H1 (cell line): ENCODE measurements at regions not wholly inside any gene's neighbourhood (a gene's known extent, or its start where the extent isn't known, plus 50 kb on each side); places are given as distances from the start of the nearest gene placed in this dataset.

Experiments
- CTCF ChIA-PET: fragments of 300-600 bp; sonication (Branson Sonifier 250); formaldehyde crosslinking; loops from one replicate; lab custom pipeline; 2021; ENCODE audit not compliant: partially characterized antibody; lab: Charles Lee
- POLR2A ChIA-PET: fragments of 300-600 bp; sonication (Branson Sonifier 250); formaldehyde crosslinking; loops from one replicate; lab custom pipeline; 2021; ENCODE audit warnings: inconsistent platforms; ENCODE audit not compliant: partially characterized antibody; lab: Charles Lee
- DNase-seq, 2 experiments: peaks; one replicate each; pipeline versions ENCODE4 v3.0.0 to v3.0.0-alpha.2; 2010 to 2022; ENCODE audit warnings: low spot score in 2 of 2, low read depth in 1 of 2, mixed read lengths in 1 of 2
- FAIRE-seq: peaks from 2 replicates; lab custom pipeline; 2011; peaks lifted over from hg19 to GRCh38; lab: Jason Lieb, UNC
- H2AFZ ChIP-seq: 2 replicates; pipeline ENCODE4 v1.8.1; 2012; ENCODE audit warnings: low read length, inconsistent platforms
- H2AK5ac ChIP-seq: 2 replicates; pipeline ENCODE4 v1.6.1; 2013; ENCODE audit warnings: low read depth, low read length
- H2BK120ac ChIP-seq: replicated peaks from 2 replicates; pipeline ENCODE3; 2013; ENCODE audit warnings: low read depth, low read length, inconsistent platforms
- H2BK12ac ChIP-seq: 2 replicates; pipeline ENCODE4 v1.6.1; 2013; ENCODE audit warnings: low read depth, low read length
- H2BK15ac ChIP-seq: 2 replicates; pipeline ENCODE4 v1.6.1; 2013; ENCODE audit warnings: low read length
- H2BK20ac ChIP-seq: 2 replicates; pipeline ENCODE4 v1.6.1; 2013; ENCODE audit warnings: low read length
- H2BK5ac ChIP-seq: 2 replicates; pipeline ENCODE4 v1.6.1; 2013; ENCODE audit warnings: low read depth, low read length
- H3K14ac ChIP-seq: 2 replicates; pipeline ENCODE4 v1.6.1; 2013; ENCODE audit warnings: inconsistent platforms; ENCODE audit not compliant: insufficient read length
- H3K18ac ChIP-seq: 2 replicates; pipeline ENCODE4 v1.6.1; 2013; ENCODE audit warnings: low read length; ENCODE audit errors: extremely low read depth
- H3K23ac ChIP-seq: 2 replicates; pipeline ENCODE4 v1.6.1; 2013; ENCODE audit warnings: inconsistent platforms; ENCODE audit not compliant: insufficient read length
- H3K23me2 ChIP-seq: 2 replicates; pipeline ENCODE4 v1.6.1; 2013; ENCODE audit warnings: low read depth, low read length
- H3K27ac ChIP-seq: 2 replicates; pipeline ENCODE4 v1.6.1; 2011; ENCODE audit warnings: low read depth, low read length, inconsistent platforms
- H3K27me3 ChIP-seq, 4 experiments: replicated peaks in 1 of 4; 1 replicate in 1 of 4; 2 replicates in 3 of 4; pipeline versions ENCODE4 v1.6.1 to v1.8.1; 2011 to 2013; ENCODE audit warnings: low read length in 3 of 4, mild to moderate bottlenecking in 3 of 4, inconsistent platforms in 2 of 4, mixed read lengths in 2 of 4, moderate library complexity in 1 of 4; ENCODE audit not compliant: control insufficient read depth in 3 of 4, insufficient read depth in 3 of 4; ENCODE audit errors: extremely low read depth in 1 of 4
- H3K36me3 ChIP-seq, 4 experiments: 2 replicates each; pipeline versions ENCODE4 v1.6.1 to v1.8.1; 2011 to 2013; ENCODE audit warnings: mild to moderate bottlenecking in 4 of 4, low read length in 3 of 4, moderate library complexity in 2 of 4, control low read depth in 1 of 4, inconsistent platforms in 1 of 4; ENCODE audit not compliant: insufficient read depth in 4 of 4, control insufficient read depth in 2 of 4
- H3K4ac ChIP-seq: replicated peaks from 2 replicates; pipeline ENCODE3; 2013; ENCODE audit warnings: low read length, low read depth, mixed read lengths, inconsistent platforms; ENCODE audit not compliant: insufficient read length
- H3K4me1 ChIP-seq, 4 experiments: replicated peaks in 1 of 4; 1 replicate in 1 of 4; 2 replicates in 3 of 4; pipeline versions ENCODE4 v1.6.1 to v1.8.1; 2011 to 2013; ENCODE audit warnings: low read length in 3 of 4, inconsistent platforms in 2 of 4, mixed read lengths in 1 of 4; ENCODE audit not compliant: insufficient read depth in 4 of 4, control insufficient read depth in 3 of 4
- H3K4me2 ChIP-seq, 2 experiments: 2 replicates each; pipeline versions ENCODE4 v1.6.1 to v1.8.1; 2011 to 2013; ENCODE audit warnings: low read depth in 2 of 2, low read length in 2 of 2, control low read depth in 1 of 2, inconsistent platforms in 1 of 2, mild to moderate bottlenecking in 1 of 2; ENCODE audit not compliant: insufficient read depth in 1 of 2
- H3K4me3 ChIP-seq, 4 experiments: fragments of 200-600, 300-600 bp in 1 of 4; sonication (generic), shearing (Covaris generic), sonication (Bioruptor Twin) in 1 of 4; 2 replicates each; pipeline versions ENCODE4 v1.5.1 to v1.8.1; 2011 to 2016; ENCODE audit warnings: low read length in 4 of 4, low read depth in 3 of 4, control low read depth in 2 of 4, inconsistent platforms in 2 of 4, mild to moderate bottlenecking in 2 of 4, mixed read lengths in 1 of 4, moderate library complexity in 1 of 4; ENCODE audit not compliant: insufficient read depth in 2 of 4; ENCODE audit errors: extremely low read depth in 1 of 4
- H3K56ac ChIP-seq: replicated peaks from 2 replicates; pipeline ENCODE3; 2013; ENCODE audit warnings: low read depth, mild to moderate bottlenecking, mixed read lengths, low read length, inconsistent platforms; ENCODE audit not compliant: insufficient read length
- H3K79me1 ChIP-seq: 2 replicates; pipeline ENCODE4 v1.6.1; 2013; ENCODE audit warnings: low read depth, low read length, control low read depth
- H3K79me2 ChIP-seq, 2 experiments: 2 replicates each; pipeline versions ENCODE4 v1.6.1 to v1.8.1; 2012 to 2013; ENCODE audit warnings: low read length in 2 of 2, mild to moderate bottlenecking in 2 of 2, inconsistent platforms in 1 of 2; ENCODE audit not compliant: insufficient read depth in 2 of 2, control insufficient read depth in 1 of 2
- H3K9ac ChIP-seq, 4 experiments: replicated peaks in 1 of 4; 1 replicate in 1 of 4; 2 replicates in 3 of 4; pipeline versions ENCODE4 v1.6.1 to v1.8.1; 2011 to 2013; ENCODE audit warnings: low read depth in 3 of 4, low read length in 3 of 4, control low read depth in 2 of 4, mild to moderate bottlenecking in 2 of 4, moderate library complexity in 2 of 4, inconsistent platforms in 1 of 4; ENCODE audit errors: extremely low read depth in 1 of 4
- H3K9me3 ChIP-seq, 2 experiments: 2 replicates each; pipeline versions ENCODE4 v1.6.1 to v1.8.1; 2012 to 2013; ENCODE audit warnings: mild to moderate bottlenecking in 2 of 2, moderate library complexity in 2 of 2, control low read depth in 1 of 2, inconsistent platforms in 1 of 2, low read depth in 1 of 2, low read length in 1 of 2, mixed read lengths in 1 of 2; ENCODE audit not compliant: insufficient read depth in 2 of 2
- H4K20me1 ChIP-seq, 2 experiments: replicated peaks in 1 of 2; 2 replicates each; pipeline versions ENCODE3 to v1.8.1; 2011 to 2013; ENCODE audit warnings: inconsistent platforms in 2 of 2, low read length in 2 of 2, mild to moderate bottlenecking in 1 of 2; ENCODE audit not compliant: insufficient read depth in 2 of 2, control insufficient read depth in 1 of 2
- H4K5ac ChIP-seq: 2 replicates; pipeline ENCODE4 v1.6.1; 2013; ENCODE audit warnings: low read length, low read depth, mixed read lengths, inconsistent platforms; ENCODE audit not compliant: insufficient read length
- H4K8ac ChIP-seq: 2 replicates; pipeline ENCODE4 v1.8.0; 2013; ENCODE audit warnings: mild to moderate bottlenecking, moderate library complexity, low read length, inconsistent platforms; ENCODE audit not compliant: insufficient read depth; ENCODE audit errors: extremely low read depth
- H4K91ac ChIP-seq: replicated peaks from 2 replicates; pipeline ENCODE3; 2013; ENCODE audit warnings: low read length, mixed read lengths, inconsistent platforms; ENCODE audit not compliant: insufficient read length
- POLR2AphosphoS5 ChIP-seq: IDR thresholded peaks from 2 replicates; pipeline ENCODE4 v1.6.1; 2011; ENCODE audit warnings: low read depth, low read length
- POU5F1 ChIP-seq: IDR thresholded peaks from 2 replicates; pipeline ENCODE4 v1.6.1; 2011; ENCODE audit warnings: low read depth, mild to moderate bottlenecking, low read length, moderate library complexity
- SP2 ChIP-seq: IDR thresholded peaks from 2 replicates; pipeline ENCODE4 v1.6.1; 2012; ENCODE audit warnings: mild to moderate bottlenecking, low read length, inconsistent platforms
- TCF12 ChIP-seq: IDR thresholded peaks from 2 replicates; pipeline ENCODE4 v1.6.1; 2011; ENCODE audit warnings: low read depth, mild to moderate bottlenecking, low read length
- WGBS, 2 experiments: shearing (Covaris generic) in 1 of 2; methylation state at CpG; one replicate each; pipeline versions ENCODE4 v1.1.6 to v1.1.7; 2013 to 2015; ENCODE audit warnings: low lambda C conversion rate in 2 of 2, mixed read lengths in 2 of 2, inconsistent platforms in 1 of 2, low coverage in 1 of 2, missing lambda C conversion rate in 1 of 2; ENCODE audit not compliant: insufficient replicate concordance in 2 of 2, insufficient coverage in 1 of 2, insufficient read length in 1 of 2; ENCODE audit errors: extremely low coverage in 1 of 2, missing lambda C conversion rate in 1 of 2; 5-methylcytosine and 5-hydroxymethylcytosine counted together
- TF ChIP-seq, protein P1 (sequence below), 3 experiments: IDR thresholded peaks; 1 replicate in 2 of 3; 2 replicates in 1 of 3; pipeline versions ENCODE4 v1.5.1 to v1.6.1; 2011; ENCODE audit warnings: low read length in 3 of 3, mild to moderate bottlenecking in 3 of 3, inconsistent platforms in 2 of 3, low read depth in 1 of 3, moderate library complexity in 1 of 3; ENCODE audit not compliant: insufficient read depth in 1 of 3; ENCODE audit errors: control extremely low read depth in 1 of 3
- TF ChIP-seq, protein P2 (sequence below): IDR thresholded peaks from 2 replicates; pipeline ENCODE4 v1.6.1; 2012; ENCODE audit warnings: inconsistent platforms

DNA sequence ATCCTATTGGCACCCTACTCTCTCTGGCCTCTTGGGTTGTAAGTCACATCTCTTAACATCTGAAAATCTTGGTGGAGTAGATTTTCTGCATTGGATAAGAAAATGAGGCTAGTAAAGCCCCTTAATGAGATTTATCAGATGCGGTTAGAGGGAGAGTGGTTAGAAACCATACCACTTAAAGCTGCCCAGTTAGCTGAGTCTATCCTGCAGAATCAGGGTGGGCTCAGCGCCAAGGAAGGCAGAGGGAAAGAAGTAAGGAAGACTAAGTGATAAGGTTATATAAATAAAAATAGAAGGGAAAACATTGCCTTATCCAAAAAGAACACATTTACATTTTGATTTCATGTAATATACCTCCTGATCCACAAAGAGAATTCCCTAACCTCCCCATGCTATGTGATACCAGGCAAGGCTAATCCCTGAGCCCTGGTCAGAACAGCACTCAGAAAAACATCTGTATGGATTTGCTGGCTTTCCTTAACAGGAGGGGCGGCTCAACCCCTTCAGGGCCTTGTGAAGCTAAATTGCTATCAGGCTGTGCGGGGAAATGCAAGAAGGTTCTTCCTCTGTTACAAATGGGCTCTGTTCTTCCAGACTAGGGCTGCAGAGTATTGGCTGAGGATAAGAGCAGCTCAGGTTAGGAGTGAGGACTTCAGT, 101.7 kb downstream of the SNX19 start:
- H3K23me2 ChIP-seq = no peaks in the 10 kb centered on the region
- DNase-seq = no peak
- H2AK5ac ChIP-seq = no peak overlapping the region
- H3K23ac ChIP-seq = no peak overlapping the region
- H3K18ac ChIP-seq = no peak overlapping the region
- no peak overlapping the region for H2AFZ ChIP-seq
- no peak overlapping the region for H3K14ac ChIP-seq
- no peaks in the 10 kb centered on the region for H3K9me3 ChIP-seq
- POLR2A ChIA-PET = no interaction called here
- no peaks in the 10 kb centered on the region for H3K79me1 ChIP-seq
- no peak overlapping the region for H3K4me3 ChIP-seq
- H3K4me1 ChIP-seq = peaks cover 0 to 10% (median 6%) of the 10 kb centered on the region in 4 experiments; a peak in 4 of 7 replicates
- H2BK20ac ChIP-seq = no peak overlapping the region
- no peak overlapping the region for H2BK120ac ChIP-seq
- H4K91ac ChIP-seq = no peak overlapping the region
- H2BK15ac ChIP-seq = no peak overlapping the region
- no peaks in the 10 kb centered on the region for H3K79me2 ChIP-seq
- no peak overlapping the region for H2BK5ac ChIP-seq
- H4K5ac ChIP-seq = no peak overlapping the region
- H3K4me2 ChIP-seq = no peak overlapping the region
- no peak for FAIRE-seq
- H3K36me3 ChIP-seq = no peaks in the 10 kb centered on the region
- H3K56ac ChIP-seq = no peak overlapping the region
- no peak overlapping the region for H3K9ac ChIP-seq
- no peak for TF ChIP-seq POU5F1
- TF ChIP-seq POLR2AphosphoS5 = no peak
- TF ChIP-seq, protein P1, sequence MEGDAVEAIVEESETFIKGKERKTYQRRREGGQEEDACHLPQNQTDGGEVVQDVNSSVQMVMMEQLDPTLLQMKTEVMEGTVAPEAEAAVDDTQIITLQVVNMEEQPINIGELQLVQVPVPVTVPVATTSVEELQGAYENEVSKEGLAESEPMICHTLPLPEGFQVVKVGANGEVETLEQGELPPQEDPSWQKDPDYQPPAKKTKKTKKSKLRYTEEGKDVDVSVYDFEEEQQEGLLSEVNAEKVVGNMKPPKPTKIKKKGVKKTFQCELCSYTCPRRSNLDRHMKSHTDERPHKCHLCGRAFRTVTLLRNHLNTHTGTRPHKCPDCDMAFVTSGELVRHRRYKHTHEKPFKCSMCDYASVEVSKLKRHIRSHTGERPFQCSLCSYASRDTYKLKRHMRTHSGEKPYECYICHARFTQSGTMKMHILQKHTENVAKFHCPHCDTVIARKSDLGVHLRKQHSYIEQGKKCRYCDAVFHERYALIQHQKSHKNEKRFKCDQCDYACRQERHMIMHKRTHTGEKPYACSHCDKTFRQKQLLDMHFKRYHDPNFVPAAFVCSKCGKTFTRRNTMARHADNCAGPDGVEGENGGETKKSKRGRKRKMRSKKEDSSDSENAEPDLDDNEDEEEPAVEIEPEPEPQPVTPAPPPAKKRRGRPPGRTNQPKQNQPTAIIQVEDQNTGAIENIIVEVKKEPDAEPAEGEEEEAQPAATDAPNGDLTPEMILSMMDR (IDR thresholded peaks at IDR 0.05; ENCODE audit: control extremely low read depth in 1 of 3, insufficient read depth in 1 of 3, low read depth in 1 of 3, low read length in 3 of 3) = no peak
- TF ChIP-seq SP2 = no peak
- TF ChIP-seq, protein P2, sequence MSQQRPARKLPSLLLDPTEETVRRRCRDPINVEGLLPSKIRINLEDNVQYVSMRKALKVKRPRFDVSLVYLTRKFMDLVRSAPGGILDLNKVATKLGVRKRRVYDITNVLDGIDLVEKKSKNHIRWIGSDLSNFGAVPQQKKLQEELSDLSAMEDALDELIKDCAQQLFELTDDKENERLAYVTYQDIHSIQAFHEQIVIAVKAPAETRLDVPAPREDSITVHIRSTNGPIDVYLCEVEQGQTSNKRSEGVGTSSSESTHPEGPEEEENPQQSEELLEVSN = no peak
- no peak for TF ChIP-seq TCF12
- H2BK12ac ChIP-seq = no peak overlapping the region
- no peak overlapping the region for H3K4ac ChIP-seq
- H4K20me1 ChIP-seq = no peaks in the 10 kb centered on the region
- H3K27me3 ChIP-seq = no peaks in the 10 kb centered on the region
- H4K8ac ChIP-seq = no peak overlapping the region
- CTCF ChIA-PET = interaction anchor here (1.2 to 1.9 kb wide), 5 partner anchors 12 to 380 kb away, joined by 3 to 7 read pairs (median 5); no protein-coding TSS in a partner anchor
- no peak overlapping the region for H3K27ac ChIP-seq
- WGBS, 2 experiments = 74% methylated on average over 4 of the region's 4 CpGs; no CpG with 5 or more reads in 1 of the 2 experiments
